ENCODE measurements at regions not wholly inside any gene's neighbourhood (a gene's known extent, or its start where the extent isn't known, plus 50 kb on each side); places are given as distances from the start of the nearest gene placed in this dataset.
"Not testable (repeated sequence)": the region's sequence is repeated elsewhere in the genome, so short reads cannot be mapped to it uniquely, and the experiment has no call there.

GRCh38 chr22:33160525-33160924 lies 102.3 kb upstream of the SYN3 start:
- Histone ChIP-seq H3K4me3 (ENCODE audit: low read length) (no peak overlapping the region), H3K4me2 (ENCODE audit: low read depth, low read length, poor library complexity, severe bottlenecking) (no peak overlapping the region), H3K36me3 (ENCODE audit: insufficient read depth, low read length) (no peaks in the 10 kb centered on the region), H3K27ac (ENCODE audit: low read length) (no peak overlapping the region), H4K20me1 (ENCODE audit: insufficient read depth, low read depth, low read length) (no peaks in the 10 kb centered on the region), H3K9me2 (replicated peaks; ENCODE audit: insufficient read depth, low read length) (no peaks in the 10 kb centered on the region), H3K9me3 (ENCODE audit: low read length) (no peaks in the 10 kb centered on the region), H3K79me2 (ENCODE audit: low read length) (no peaks in the 10 kb centered on the region), H3K4me1 (ENCODE audit: low read length) (no peaks in the 10 kb centered on the region), H3K27me3 (ENCODE audit: low read length) (no peaks in the 10 kb centered on the region), H3K9ac (ENCODE audit: low read length) (no peak overlapping the region), H2AFZ (ENCODE audit: low read length) (no peak overlapping the region)
- no peak for DNase-seq

GRCh38 chr22:33154967-33155366 lies 96.8 kb upstream of the SYN3 start:
- not testable (repeated sequence) for H3K27ac ChIP-seq (ENCODE audit: low read length); H3K4me2 ChIP-seq (ENCODE audit: low read depth, low read length, poor library complexity, severe bottlenecking); H3K36me3 ChIP-seq (ENCODE audit: insufficient read depth, low read length); DNase-seq; H4K20me1 ChIP-seq (ENCODE audit: insufficient read depth, low read depth, low read length); H3K27me3 ChIP-seq (ENCODE audit: low read length); H3K9me3 ChIP-seq (ENCODE audit: low read length); H3K9ac ChIP-seq (ENCODE audit: low read length); H3K9me2 ChIP-seq (replicated peaks; ENCODE audit: insufficient read depth, low read length); H3K4me1 ChIP-seq (ENCODE audit: low read length); H3K4me3 ChIP-seq (ENCODE audit: low read length); H2AFZ ChIP-seq (ENCODE audit: low read length); H3K79me2 ChIP-seq (ENCODE audit: low read length)

GRCh38 chr22:33149611-33150010 lies 91.4 kb upstream of the SYN3 start:
- Histone ChIP-seq H2AFZ (ENCODE audit: low read length) (no peak overlapping the region), H3K9me3 (ENCODE audit: low read length) (no peaks in the 10 kb centered on the region)
- no peak for DNase-seq

GRCh38 chr22:33144721-33145120 lies 86.5 kb upstream of the SYN3 start:
- no peaks in the 10 kb centered on the region for H4K20me1 ChIP-seq (ENCODE audit: insufficient read depth, low read depth, low read length)
- H3K36me3 ChIP-seq (ENCODE audit: insufficient read depth, low read length), result no peaks in the 10 kb centered on the region
- no peak overlapping the region for H3K4me3 ChIP-seq (ENCODE audit: low read length)
- H3K27me3 ChIP-seq (ENCODE audit: low read length), result no peaks in the 10 kb centered on the region
- no peaks in the 10 kb centered on the region for H3K9me3 ChIP-seq (ENCODE audit: low read length)
- H3K79me2 ChIP-seq (ENCODE audit: low read length), result no peaks in the 10 kb centered on the region
- no peaks in the 10 kb centered on the region for H3K4me1 ChIP-seq (ENCODE audit: low read length)
- no peak overlapping the region for H3K4me2 ChIP-seq (ENCODE audit: low read depth, low read length, poor library complexity, severe bottlenecking)
- H2AFZ ChIP-seq (ENCODE audit: low read length), result no peak overlapping the region
- H3K9me2 ChIP-seq (replicated peaks; ENCODE audit: insufficient read depth, low read length), result no peaks in the 10 kb centered on the region
- DNase-seq, result no peak
- no peak overlapping the region for H3K27ac ChIP-seq (ENCODE audit: low read length)
- H3K9ac ChIP-seq (ENCODE audit: low read length), result no peak overlapping the region

More at GRCh38 chr22:33149611-33150010, 91.4 kb upstream of the SYN3 start:
- no peak overlapping the region for H3K4me3 ChIP-seq (ENCODE audit: low read length)
- H3K79me2 ChIP-seq (ENCODE audit: low read length), result no peaks in the 10 kb centered on the region
- H3K4me1 ChIP-seq (ENCODE audit: low read length), result no peaks in the 10 kb centered on the region
- H3K27ac ChIP-seq (ENCODE audit: low read length), result no peak overlapping the region
- no peaks in the 10 kb centered on the region for H3K9me2 ChIP-seq (replicated peaks; ENCODE audit: insufficient read depth, low read length)
- H4K20me1 ChIP-seq (ENCODE audit: insufficient read depth, low read depth, low read length), result no peaks in the 10 kb centered on the region
- no peaks in the 10 kb centered on the region for H3K36me3 ChIP-seq (ENCODE audit: insufficient read depth, low read length)
- no peak overlapping the region for H3K4me2 ChIP-seq (ENCODE audit: low read depth, low read length, poor library complexity, severe bottlenecking)
- H3K27me3 ChIP-seq (ENCODE audit: low read length), result no peaks in the 10 kb centered on the region
- no peak overlapping the region for H3K9ac ChIP-seq (ENCODE audit: low read length)

GRCh38 chr22:33142282-33143055 lies 84.3 kb upstream of the SYN3 start:
- no peaks in the 10 kb centered on the region for H3K9me3 ChIP-seq (ENCODE audit: low read length)
- H3K36me3 ChIP-seq (ENCODE audit: insufficient read depth, low read length), result no peaks in the 10 kb centered on the region
- H3K4me3 ChIP-seq (ENCODE audit: low read length), result no peak overlapping the region
- no peak overlapping the region for H3K27ac ChIP-seq (ENCODE audit: low read length)
- H4K20me1 ChIP-seq (ENCODE audit: insufficient read depth, low read depth, low read length), result no peaks in the 10 kb centered on the region
- H3K27me3 ChIP-seq (ENCODE audit: low read length), result no peaks in the 10 kb centered on the region
- DNase-seq, result no peak
- H3K9ac ChIP-seq (ENCODE audit: low read length), result no peak overlapping the region
- H3K4me1 ChIP-seq (ENCODE audit: low read length), result no peaks in the 10 kb centered on the region
- H3K4me2 ChIP-seq (ENCODE audit: low read depth, low read length, poor library complexity, severe bottlenecking), result no peak overlapping the region
- no peaks in the 10 kb centered on the region for H3K79me2 ChIP-seq (ENCODE audit: low read length)
- no peaks in the 10 kb centered on the region; the same call in 1 of the 2 replicates for H3K9me2 ChIP-seq (replicated peaks; ENCODE audit: insufficient read depth, low read length)
- H2AFZ ChIP-seq (ENCODE audit: low read length), result no peak overlapping the region

- H3K9me2 ChIP-seq (replicated peaks; ENCODE audit: insufficient read depth, low read length), result no peaks in the 10 kb centered on the region; the same call in 1 of the 2 replicates
- no peak overlapping the region for H2AFZ ChIP-seq (ENCODE audit: low read length)
- DNase-seq, result no peak
- no peak overlapping the region for H3K4me3 ChIP-seq (ENCODE audit: low read length)
- no peaks in the 10 kb centered on the region for H3K9me3 ChIP-seq (ENCODE audit: low read length)
- no peaks in the 10 kb centered on the region for H3K79me2 ChIP-seq (ENCODE audit: low read length)
- H3K4me2 ChIP-seq (ENCODE audit: low read depth, low read length, poor library complexity, severe bottlenecking), result no peak overlapping the region
- no peaks in the 10 kb centered on the region for H3K36me3 ChIP-seq (ENCODE audit: insufficient read depth, low read length)
- H3K27me3 ChIP-seq (ENCODE audit: low read length), result no peaks in the 10 kb centered on the region
- H3K4me1 ChIP-seq (ENCODE audit: low read length), result no peaks in the 10 kb centered on the region
- no peak overlapping the region for H3K27ac ChIP-seq (ENCODE audit: low read length)
- no peak overlapping the region for H3K9ac ChIP-seq (ENCODE audit: low read length)
- no peaks in the 10 kb centered on the region for H4K20me1 ChIP-seq (ENCODE audit: insufficient read depth, low read depth, low read length)
These were observed 81.8 kb upstream of the SYN3 start for GRCh38 chr22:33139937-33140336.

GRCh38 chr22:33138333-33138732 lies 80.2 kb upstream of the SYN3 start:
- H3K27me3 ChIP-seq (ENCODE audit: low read length); DNase-seq; H3K36me3 ChIP-seq (ENCODE audit: insufficient read depth, low read length); H3K79me2 ChIP-seq (ENCODE audit: low read length); H3K9me3 ChIP-seq (ENCODE audit: low read length); H3K4me2 ChIP-seq (ENCODE audit: low read depth, low read length, poor library complexity, severe bottlenecking); H3K9me2 ChIP-seq (replicated peaks; ENCODE audit: insufficient read depth, low read length); H3K9ac ChIP-seq (ENCODE audit: low read length); H2AFZ ChIP-seq (ENCODE audit: low read length); H3K27ac ChIP-seq (ENCODE audit: low read length); H3K4me3 ChIP-seq (ENCODE audit: low read length); H4K20me1 ChIP-seq (ENCODE audit: insufficient read depth, low read depth, low read length); H3K4me1 ChIP-seq (ENCODE audit: low read length): not testable (repeated sequence)

- no peaks in the 10 kb centered on the region for H4K20me1 ChIP-seq (ENCODE audit: insufficient read depth, low read depth, low read length)
- no peak overlapping the region for H3K4me2 ChIP-seq (ENCODE audit: low read depth, low read length, poor library complexity, severe bottlenecking)
- H3K4me3 ChIP-seq (ENCODE audit: low read length), result no peak overlapping the region
- no peak overlapping the region for H3K27ac ChIP-seq (ENCODE audit: low read length)
- no peak overlapping the region for H3K9ac ChIP-seq (ENCODE audit: low read length)
- H3K36me3 ChIP-seq (ENCODE audit: insufficient read depth, low read length), result no peaks in the 10 kb centered on the region
- no peak for DNase-seq
- H2AFZ ChIP-seq (ENCODE audit: low read length), result no peak overlapping the region
- no peaks in the 10 kb centered on the region for H3K9me2 ChIP-seq (replicated peaks; ENCODE audit: insufficient read depth, low read length)
- no peaks in the 10 kb centered on the region for H3K9me3 ChIP-seq (ENCODE audit: low read length)
- H3K27me3 ChIP-seq (ENCODE audit: low read length), result no peaks in the 10 kb centered on the region
- H3K4me1 ChIP-seq (ENCODE audit: low read length), result no peaks in the 10 kb centered on the region
- no peaks in the 10 kb centered on the region for H3K79me2 ChIP-seq (ENCODE audit: low read length)
These were observed 72.3 kb upstream of the SYN3 start for GRCh38 chr22:33130473-33130872.
